GM13977 (cell line): ENCODE measurements at regions not wholly inside any gene's neighbourhood (a gene's known extent, or its start where the extent isn't known, plus 50 kb on each side); places are given as distances from the start of the nearest gene placed in this dataset.

ENCODE experiments used
- DNase-seq: peaks from one replicate; pipeline ENCODE4 v3.0.0; 2012; ENCODE audit warnings: low spot score
- CTCF ChIP-seq: IDR thresholded peaks from 2 replicates; pipeline ENCODE4 v1.5.1; 2012; ENCODE audit warnings: mild to moderate bottlenecking, control low read depth; ENCODE audit not compliant: insufficient read depth; ENCODE audit errors: extremely low read depth, missing control alignments
- in situ Hi-C: fragments of 300-500 bp; cut with MboI; formaldehyde crosslinking; loops from one replicate; pipeline ENCODE4 v1.12.0; 2022; ENCODE audit warnings: low sequenced_read_pairs, low pct_unique_long_range_greater_than_20kb, mixed read lengths, inconsistent platforms; ENCODE audit not compliant: unreplicated experiment

GRCh38 chr7:155925682-155926081, 113.4 kb upstream of the SHH start:
- no peak for TF ChIP-seq CTCF
- in situ Hi-C loops = no loop called here

GRCh38 chr7:155922067-155922816, 110.0 kb upstream of the SHH start:
- in situ Hi-C loops = no loop called here

More at GRCh38 chr7:155925682-155926081, 113.4 kb upstream of the SHH start:
- no peak for DNase-seq

DNA sequence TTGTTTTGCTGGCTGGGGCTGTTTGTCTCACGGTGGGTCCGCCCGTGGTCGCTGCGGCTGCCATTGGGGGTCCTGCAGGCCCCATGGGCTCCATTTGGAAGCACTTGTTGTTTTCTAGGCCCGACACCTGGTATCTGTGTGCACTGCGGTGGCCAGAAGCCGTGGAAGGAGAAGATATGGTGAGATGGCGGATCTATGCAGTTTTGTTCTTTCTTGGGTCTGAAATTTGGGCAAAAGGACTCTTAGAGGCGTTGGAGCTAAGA, 109.5 kb upstream of the SHH start:
- no peak for DNase-seq
- in situ Hi-C loops = no loop called here
- no peak for TF ChIP-seq CTCF

More at GRCh38 chr7:155922067-155922816, 110.0 kb upstream of the SHH start:
- no peak for TF ChIP-seq CTCF
- DNase-seq = no peak

GRCh38 chr7:155921086-155921803, 109.0 kb upstream of the SHH start:
- in situ Hi-C loops = no loop called here

DNA sequence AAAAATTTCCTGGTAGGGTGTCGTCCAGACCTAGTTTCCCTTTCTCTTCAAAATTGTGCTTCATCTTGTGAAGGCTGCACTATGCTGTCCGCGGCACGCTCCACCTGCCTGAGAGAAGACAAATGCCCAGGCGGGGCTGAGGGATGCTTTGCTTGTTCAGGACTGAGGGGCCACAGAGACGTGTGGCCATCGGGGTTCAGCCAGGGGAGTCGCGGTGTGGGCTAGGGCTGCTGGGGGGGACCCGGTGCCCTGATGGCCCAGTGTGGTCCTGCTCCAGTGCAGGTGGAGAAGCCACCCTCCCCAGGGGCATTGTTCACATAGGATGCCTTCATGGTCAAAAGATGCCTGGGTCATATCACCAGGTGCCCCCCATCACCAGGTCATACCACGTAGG, 107.8 kb upstream of the SHH start:
- no peak for DNase-seq
- in situ Hi-C loops = no loop called here
- no peak for TF ChIP-seq CTCF

More at GRCh38 chr7:155921086-155921803, 109.0 kb upstream of the SHH start:
- DNase-seq = no peak
- TF ChIP-seq CTCF = no peak

DNA sequence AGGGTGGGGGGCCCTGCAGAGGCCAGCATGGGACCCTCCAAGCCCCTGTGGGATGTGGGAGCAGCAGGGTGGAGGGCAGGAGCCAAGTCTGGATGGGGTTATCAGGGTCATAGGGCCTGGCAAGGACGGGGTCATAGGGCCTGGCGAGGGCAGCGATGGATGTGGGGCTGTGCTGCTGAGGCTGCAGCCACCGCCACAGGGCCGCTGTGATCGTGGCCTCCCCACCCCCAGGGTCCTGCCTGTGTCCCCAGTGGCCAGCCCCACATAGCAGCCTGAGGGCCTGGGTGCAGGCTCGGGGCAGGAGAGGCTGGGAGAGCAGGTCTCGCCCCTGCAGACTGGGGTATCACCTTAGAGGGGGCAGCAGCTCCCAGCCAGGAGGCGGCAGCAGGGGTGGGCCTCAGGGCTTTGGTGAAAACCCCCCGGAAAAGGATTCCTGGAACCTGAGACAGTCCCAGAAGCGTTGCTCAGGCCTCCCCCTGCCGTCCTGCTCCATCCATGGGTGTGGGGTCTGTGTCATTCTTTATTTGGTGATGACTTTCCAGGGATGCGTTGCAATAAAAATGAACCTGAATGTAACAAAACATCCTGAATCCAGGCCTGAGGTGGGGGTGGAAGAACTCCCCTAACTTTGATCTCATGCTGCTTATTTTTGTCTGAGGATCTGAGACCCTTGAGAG, 107.3 kb upstream of the SHH start:
- in situ Hi-C loops = no loop called here
- TF ChIP-seq CTCF = no peak
- no peak for DNase-seq
